ENCODE measurements at regions not wholly inside any gene's neighbourhood (a gene's known extent, or its start where the extent isn't known, plus 50 kb on each side); places are given as distances from the start of the nearest gene placed in this dataset.
"Not testable (repeated sequence)": the region's sequence is repeated elsewhere in the genome, so short reads cannot be mapped to it uniquely, and the experiment has no call there.

DNA sequence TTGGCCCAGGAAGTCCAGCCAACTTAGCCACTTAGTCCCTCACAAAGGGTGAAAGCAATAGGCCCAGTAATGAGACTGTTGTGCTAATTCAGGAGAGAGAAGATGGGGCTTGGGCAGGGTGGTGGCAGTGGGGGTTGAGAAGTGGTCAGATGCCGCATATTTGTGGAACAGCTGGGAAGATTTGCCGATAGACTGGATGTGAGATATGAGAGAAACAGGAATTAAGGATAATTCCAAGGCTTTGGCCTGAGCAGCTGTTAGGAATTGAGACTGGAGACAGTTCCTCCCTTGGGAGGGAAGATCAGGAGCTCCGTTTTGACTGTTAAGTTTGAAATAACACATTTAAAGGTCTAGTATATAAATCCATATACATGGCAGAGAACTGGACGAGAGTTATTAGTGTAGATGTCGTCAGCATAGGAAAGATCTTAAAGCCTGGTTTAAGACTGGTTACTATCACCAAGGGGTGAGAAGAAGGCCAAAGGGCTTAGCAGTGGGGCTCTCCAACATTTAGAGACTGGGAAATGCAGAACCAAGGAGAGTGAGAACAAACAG is 323.7 kb upstream of the FAM78B start:
- DNase-seq (ENCODE audit: low spot score): no peak

DNA sequence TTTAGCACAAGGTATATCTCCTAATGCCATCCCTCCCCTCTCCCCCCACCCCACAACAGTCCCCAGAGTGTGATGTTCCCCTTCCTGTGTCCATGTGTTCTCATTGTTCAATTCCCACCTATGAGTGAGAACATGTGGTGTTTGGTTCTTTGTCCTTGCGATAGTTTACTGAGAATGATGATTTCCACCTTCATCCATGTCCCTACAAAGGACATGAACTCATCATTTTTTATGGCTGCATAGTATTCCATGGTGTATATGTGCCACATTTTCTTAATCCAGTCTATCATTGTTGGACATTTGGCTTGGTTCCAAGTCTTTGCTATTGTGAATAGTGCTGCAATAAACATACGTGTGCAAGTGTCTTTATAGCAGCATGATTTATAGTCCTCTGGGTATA is 327.0 kb upstream of the FAM78B start:
- not testable (repeated sequence) for DNase-seq (ENCODE audit: low spot score)

- DNase-seq (ENCODE audit: low spot score): no peak
Observed at GRCh38 chr1:166507347-166507746, 331.9 kb upstream of the POGK start.

DNA sequence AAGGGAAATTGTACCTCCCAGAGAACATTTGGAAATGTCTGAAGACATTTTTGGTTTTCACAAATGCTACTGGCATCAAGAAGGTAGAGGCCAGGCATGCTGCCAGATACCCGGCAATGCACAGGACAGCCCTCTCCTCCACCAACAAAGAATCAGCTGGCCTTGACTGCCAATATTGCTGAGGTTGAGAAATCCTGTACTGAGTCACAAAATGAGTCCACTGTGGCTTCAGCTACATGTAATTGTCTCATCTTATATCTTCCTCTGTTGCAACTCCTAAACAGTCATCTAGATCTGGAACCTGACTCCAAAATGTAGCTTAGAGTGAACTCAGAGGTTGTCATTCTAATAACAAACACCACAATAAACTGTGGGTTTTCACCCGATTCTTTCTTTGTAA is 327.5 kb upstream of the POGK start:
- no peak for DNase-seq (ENCODE audit: low spot score)

DNA sequence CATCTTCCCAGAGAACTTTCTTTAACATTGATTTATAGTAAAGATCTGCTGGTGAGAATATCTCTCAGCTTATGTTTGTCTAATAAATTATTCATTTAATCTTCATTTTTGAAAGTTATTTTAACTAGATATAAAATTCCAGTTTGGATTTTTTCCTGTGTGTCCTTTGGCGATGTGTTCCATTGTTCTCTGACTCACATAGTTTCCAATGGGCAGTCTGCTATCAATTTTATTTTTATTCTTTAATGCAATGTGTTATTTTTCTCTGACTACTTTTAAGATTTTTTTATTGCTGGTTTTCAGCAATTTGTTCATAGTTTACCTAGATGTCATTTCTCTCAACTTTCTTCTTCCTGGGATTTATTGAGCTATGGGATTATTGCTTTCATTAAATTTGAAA is 325.2 kb upstream of the POGK start:
- no peak for DNase-seq (ENCODE audit: low spot score)

- DNase-seq (ENCODE audit: low spot score): no peak
Observed at GRCh38 chr1:166527752-166528151, 311.5 kb upstream of the POGK start.

DNA sequence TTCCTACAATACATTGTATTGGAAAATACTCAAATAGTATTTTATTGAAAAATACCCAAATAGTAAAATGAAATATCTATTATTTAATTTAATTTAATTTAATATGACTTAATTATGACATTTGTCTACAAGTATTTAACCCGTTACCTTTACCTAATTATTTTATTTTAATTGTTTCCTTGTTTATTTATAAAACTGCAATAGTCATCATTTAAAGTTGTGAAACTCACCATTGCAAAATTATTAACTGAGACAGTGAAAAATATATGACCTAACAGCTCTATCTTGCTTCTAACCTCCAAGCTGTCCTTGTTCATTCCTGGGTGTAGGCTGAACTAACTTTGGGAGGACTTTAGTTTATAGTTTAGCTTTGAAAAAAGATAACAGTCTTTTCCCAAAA is 300.6 kb upstream of the POGK start:
- no peak for DNase-seq (ENCODE audit: low spot score)

- no peak for DNase-seq (ENCODE audit: low spot score)
Observed at GRCh38 chr1:166544036-166544435, 295.2 kb upstream of the POGK start.

GRCh38 chr1:166544561-166544960 is 294.7 kb upstream of the POGK start:
- DNase-seq (ENCODE audit: low spot score): no peak

- no peak for DNase-seq (ENCODE audit: low spot score)
Observed at GRCh38 chr1:166552706-166553105, 286.6 kb upstream of the POGK start.

DNA sequence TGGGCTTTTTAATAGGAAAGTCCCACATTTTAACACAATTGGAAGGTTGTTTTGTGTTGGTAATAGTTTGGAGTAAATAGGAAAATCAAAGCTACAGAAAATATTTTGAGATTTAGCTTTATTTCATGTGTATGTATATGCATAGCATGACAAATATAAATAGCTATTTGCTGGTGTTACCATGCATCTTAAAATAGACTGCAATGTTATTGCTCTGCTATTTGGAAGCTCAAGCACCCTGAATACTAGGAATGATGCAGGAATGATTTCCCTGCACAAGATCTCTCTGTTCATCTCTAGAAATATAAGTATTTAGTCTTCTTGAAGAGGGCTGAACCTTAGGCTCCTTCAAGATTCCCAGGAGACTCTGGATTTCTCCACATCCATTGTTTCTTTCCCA is 268.3 kb upstream of the POGK start:
- no peak for DNase-seq (ENCODE audit: low spot score)

- no peak for DNase-seq (ENCODE audit: low spot score)
Observed at GRCh38 chr1:166573199-166573598, 266.1 kb upstream of the POGK start.

DNA sequence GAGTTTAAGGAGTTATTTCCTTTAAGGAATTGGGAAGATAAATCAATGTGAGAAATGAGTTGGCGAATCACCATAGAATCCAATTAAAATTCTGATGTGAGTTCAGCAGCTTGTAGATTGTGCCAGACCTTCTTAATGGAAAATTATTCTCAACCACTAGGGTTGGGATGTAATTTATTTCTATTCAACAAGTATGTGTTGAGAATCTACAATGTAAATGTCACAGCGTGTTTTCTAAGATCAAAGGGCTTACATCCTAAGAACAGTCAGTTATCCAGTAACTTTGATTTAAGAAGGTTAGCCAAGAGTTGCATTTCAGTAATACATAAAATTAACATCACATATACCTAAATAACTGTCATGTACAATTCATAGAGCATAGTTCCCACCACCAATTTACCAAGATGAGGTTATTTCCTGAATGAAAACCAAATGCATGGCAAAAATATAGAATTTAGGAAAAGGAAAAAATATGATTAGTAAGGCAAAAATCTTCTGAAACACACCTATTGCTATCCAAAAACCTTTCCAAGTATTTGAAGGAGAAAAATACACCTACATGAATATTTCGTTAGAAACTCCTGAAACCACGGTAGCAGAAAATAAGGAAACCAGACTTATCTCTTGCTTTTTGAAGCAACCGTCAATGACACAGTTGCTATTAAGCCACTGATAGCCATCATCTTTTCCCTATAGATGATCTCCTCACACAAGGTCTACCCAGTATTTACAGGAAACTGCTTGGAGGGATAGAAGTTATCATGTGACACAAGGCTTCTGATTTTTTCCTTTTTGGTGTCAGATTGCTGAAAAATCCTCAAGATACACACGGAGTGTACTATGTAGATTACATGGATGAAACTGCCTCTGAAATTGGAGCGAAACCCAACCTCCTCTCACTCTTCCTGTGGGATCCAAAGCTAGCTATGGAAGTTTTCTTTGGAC is 259.4 kb upstream of the POGK start:
- DNase-seq (ENCODE audit: low spot score): no peak

GRCh38 chr1:166588741-166589140 is 250.5 kb upstream of the POGK start:
- DNase-seq (ENCODE audit: low spot score): no peak

DNA sequence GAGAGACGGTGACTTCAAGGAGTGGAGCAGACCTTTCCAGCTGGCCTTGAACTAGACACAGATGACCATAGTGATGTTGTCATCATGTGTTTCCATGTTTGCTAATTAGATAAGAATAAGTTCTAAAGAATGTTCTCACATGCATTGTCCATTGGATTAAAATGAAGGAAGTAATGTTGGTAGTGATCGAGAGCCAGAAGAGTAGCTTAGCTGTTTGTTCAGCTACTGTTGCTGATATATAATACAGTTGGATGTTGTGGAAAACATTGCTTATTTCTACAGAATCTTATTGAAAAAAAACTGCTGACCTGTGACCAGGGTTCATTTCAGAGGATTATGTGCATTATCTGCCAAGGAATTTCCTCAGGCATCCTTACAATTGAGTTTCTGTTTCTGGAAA is 249.1 kb upstream of the POGK start:
- DNase-seq (ENCODE audit: low spot score): no peak

DNA sequence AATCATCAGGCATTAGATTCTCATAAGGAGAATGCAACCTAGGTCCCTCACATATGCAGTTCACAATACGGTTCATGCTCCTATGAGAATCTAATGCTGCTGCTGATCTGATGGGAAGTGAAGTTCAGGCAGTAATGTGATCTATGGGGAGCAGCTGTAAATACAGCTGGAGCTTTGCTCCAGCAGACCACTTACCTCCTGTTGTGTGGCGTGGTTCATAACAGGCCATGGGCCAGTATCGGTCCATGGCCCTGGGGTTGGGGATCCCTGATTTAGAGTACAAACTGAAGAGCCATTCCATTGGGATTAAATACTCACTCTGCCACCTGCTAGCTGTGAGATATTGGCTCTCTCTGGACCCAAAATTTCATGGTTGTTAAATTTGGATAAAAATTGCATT is 244.6 kb upstream of the POGK start:
- no peak for DNase-seq (ENCODE audit: low spot score)

- DNase-seq (ENCODE audit: low spot score): no peak
Observed at GRCh38 chr1:166597516-166597915, 241.8 kb upstream of the POGK start.

DNA sequence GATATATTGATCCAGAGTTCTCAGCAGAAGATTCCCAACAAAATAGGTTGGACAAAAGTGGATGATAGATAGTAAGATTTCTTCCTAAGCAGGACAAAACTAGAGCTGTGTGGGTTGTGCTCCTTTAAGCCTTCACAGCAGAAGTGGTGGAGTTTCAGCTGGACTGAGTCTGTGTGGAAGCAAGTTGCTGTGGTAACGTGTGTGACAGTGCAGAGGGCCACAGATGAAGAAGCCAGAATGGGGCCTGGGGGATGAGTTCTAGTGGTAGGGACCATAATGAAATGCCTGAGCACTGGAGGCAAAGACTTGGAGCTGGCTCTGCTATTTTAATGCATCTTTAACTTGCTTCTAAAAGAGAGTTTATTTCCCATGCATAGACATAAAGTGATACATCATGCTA is 238.7 kb upstream of the POGK start:
- DNase-seq (ENCODE audit: low spot score): no peak

- DNase-seq (ENCODE audit: low spot score): no peak
Observed at GRCh38 chr1:166601650-166602278, 237.5 kb upstream of the POGK start.

DNA sequence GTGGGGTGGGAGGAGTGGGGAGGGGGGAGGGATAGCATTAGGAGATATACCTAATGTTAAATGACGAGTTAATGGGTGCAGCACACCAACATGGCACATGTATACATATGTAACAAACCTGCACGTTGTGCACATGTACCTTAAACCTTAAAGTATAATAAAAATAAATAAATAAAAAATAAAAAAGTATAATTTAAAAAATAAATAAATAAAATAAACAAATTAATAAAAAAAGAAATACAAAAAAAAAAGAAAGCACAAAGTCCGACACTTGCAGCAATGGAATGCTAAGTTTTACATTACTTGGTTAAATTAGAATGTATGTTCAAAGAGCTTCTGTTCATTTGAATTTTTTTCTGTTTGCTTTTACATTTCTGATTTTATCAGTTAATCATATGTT is 236.5 kb upstream of the POGK start:
- not testable (repeated sequence) for DNase-seq (ENCODE audit: low spot score)

GRCh38 chr1:166603296-166603695 is 236.0 kb upstream of the POGK start:
- DNase-seq (ENCODE audit: low spot score): no peak

DNA sequence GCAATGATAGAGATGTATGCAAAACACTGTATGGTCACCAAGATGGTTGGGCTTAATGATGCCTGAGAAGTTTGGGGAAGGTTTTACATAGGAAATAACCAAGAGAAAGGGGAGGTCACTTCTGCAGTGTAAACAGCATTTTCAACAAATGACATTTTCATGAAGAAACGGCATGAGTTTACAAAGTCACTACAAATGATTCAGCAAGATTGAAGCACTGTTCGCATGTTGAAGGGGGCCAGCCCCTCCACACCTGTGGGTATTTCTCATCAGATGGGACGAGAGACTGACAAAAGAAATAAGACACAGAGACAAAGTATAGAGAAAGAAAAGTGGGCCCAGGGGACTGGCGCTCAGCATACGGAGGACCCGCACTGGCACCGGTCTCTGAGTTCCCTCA is 234.1 kb upstream of the POGK start:
- DNase-seq (ENCODE audit: low spot score): no peak

GRCh38 chr1:166612886-166613285 is 226.4 kb upstream of the POGK start:
- no peak for DNase-seq (ENCODE audit: low spot score)
